HG03045 (cell line): ENCODE measurements at regions not wholly inside any gene's neighbourhood (a gene's known extent, or its start where the extent isn't known, plus 50 kb on each side); places are given as distances from the start of the nearest gene placed in this dataset.
"Not testable (repeated sequence)": the region's sequence is repeated elsewhere in the genome, so short reads cannot be mapped to it uniquely, and the experiment has no call there.

Experiments
- ATAC-seq: cut with Tn5 transposase; IDR thresholded peaks from one replicate; pipeline ENCODE4 v1.9.1; 2021; ENCODE audit warnings: mild to moderate bottlenecking, moderate library complexity; ENCODE audit not compliant: unreplicated experiment

GRCh38 chr6:25150863-25151262 is 128.3 kb upstream of the CARMIL1 start:
- no peak for ATAC-seq

DNA sequence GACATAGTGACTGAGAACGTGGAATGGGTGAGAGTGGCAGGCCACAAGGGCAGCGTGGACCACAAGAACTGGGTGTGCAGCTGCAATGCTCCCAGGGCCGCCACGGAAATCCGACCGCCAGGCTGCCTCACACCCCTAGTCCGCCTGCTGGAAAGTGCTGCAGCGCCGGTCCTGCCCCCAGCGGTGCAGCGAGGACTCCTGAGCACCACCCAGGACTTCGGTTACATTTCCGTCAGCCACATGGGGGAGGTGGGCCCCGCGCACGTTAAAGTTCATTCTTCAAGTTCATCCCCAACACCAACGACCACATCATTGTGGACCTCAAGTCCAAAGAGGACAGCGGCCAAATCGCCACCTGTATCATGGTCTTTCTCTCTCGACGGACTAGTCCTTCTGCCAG is 126.1 kb upstream of the CARMIL1 start:
- ATAC-seq: no peak

GRCh38 chr6:25154034-25154596 is 125.1 kb upstream of the CARMIL1 start:
- no peak for ATAC-seq

GRCh38 chr6:25155211-25155610 is 124.0 kb upstream of the CARMIL1 start:
- no peak for ATAC-seq

DNA sequence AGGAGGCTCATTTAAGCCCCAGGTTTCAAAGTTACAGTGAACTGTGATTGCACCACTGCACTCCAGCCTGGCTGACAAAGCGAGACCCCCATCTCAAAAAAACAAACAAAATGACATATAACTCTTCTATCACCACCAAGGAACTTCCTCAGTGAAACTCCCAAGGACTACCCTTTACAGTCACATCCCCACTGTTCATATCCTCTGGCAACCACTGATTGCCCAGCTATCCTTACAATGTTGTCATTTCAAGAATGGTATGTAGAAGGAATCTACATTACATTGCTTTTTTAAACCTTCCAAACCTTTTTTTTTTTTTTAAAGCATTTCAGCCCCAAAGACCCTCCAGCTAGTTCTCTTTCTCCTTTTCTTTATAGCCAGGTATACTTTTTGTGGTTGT is 123.1 kb upstream of the CARMIL1 start:
- no peak for ATAC-seq

GRCh38 chr6:25157183-25157582 is 122.0 kb upstream of the CARMIL1 start:
- no peak for ATAC-seq

DNA sequence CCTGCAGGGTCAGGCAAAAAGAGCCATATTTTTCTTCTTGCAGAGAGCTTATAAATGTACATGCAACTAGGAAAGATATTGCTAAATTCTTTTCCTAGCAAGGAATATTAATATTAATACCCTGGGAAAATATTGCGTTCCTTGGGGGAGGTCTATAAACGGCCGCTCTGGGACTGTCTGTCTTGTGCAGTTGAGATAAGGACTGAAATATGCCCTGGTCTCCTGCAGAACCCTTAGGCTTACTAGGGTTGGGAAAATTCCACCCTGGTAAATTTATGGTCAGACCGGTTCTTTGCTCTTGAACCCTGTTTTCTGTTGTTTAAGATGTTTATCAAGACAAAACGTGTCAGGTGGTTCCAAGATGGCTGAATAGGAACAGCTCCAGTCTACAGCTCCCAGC is 121.3 kb upstream of the CARMIL1 start:
- ATAC-seq: no peak

DNA sequence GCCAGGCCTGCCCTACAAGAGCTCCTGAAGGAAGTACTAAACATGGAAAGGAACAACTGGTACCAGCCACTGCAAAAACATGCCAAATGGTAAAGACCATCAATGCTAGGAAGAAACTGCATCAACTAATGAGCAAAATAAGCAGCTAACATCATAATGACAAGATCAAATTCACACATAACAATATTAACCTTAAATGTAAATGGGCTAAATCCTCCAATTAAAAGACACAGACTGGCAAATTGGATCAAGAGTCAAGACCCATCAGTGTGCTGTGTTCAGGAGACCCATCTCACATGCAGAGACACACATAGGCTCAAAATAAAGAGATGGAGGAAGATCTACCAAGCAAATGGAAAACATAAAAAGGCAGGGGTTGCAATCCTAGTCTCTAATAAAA is 119.0 kb upstream of the CARMIL1 start:
- ATAC-seq: not testable (repeated sequence)

DNA sequence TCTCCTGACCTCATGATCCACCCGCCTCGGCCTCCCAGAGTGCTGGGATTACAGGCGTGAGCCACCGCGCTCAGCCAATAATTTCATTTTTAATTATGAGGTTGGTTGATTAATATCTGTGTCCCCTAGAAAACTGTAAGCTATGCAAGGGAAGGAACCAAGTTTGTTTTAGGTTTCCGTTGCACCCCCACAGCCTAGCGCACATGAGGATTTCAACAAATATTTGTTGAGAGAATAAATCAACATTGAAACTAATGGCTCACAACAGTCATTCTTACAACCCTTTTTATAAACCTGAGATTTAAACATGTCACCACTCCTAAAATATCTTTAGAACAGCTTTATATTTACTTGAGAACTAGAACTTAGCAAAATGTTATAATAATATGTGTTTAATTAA is 114.0 kb upstream of the CARMIL1 start:
- ATAC-seq: no peak

- no peak for ATAC-seq
Observed at GRCh38 chr6:25165800-25166199, 113.4 kb upstream of the CARMIL1 start.

GRCh38 chr6:25166955-25167748 is 112.0 kb upstream of the CARMIL1 start:
- ATAC-seq: no peak

- no peak for ATAC-seq
Observed at GRCh38 chr6:25167961-25168360, 111.2 kb upstream of the CARMIL1 start.

GRCh38 chr6:25168637-25169036 is 110.5 kb upstream of the CARMIL1 start:
- no peak for ATAC-seq

GRCh38 chr6:25169553-25169952 is 109.6 kb upstream of the CARMIL1 start:
- no peak for ATAC-seq

- no peak for ATAC-seq
Observed at GRCh38 chr6:25169961-25170360, 109.2 kb upstream of the CARMIL1 start.

DNA sequence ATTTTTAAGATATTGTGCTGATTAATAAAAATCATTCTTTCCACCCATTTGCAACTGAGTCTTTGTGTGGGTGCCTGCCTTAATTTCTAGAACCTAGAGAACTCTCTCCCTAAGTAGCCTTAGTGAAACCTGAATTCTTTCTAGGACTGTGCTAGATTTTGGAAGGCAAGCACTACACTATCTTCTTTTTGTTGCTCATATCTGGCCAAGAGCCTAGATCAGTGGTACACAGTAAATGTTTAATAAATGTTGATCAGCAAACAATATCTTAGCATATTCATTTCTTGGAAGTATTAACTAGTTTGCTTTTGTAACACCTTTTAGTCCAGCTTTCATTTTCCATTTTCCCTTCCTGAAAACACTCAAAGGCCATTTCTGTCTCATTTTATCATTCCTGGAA is 108.5 kb upstream of the CARMIL1 start:
- ATAC-seq: no peak

DNA sequence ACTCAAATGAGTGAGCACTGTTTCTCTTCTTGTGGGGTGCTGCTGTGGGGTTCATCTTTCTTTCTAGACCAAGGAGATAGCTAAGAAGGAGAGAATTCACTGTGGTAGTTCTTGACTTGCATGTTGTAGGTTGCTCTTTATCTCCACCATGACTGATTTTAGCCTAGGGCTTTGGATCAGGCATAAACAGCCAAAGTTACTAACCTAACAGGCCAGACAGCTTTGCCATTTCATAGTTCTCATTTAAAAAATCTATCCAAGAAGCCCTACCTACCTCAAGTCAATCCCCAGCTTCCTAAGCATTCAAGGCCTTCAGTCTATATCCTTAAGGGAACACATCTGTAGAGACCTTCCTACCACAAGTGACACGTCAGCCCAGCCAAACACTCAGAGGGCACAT is 107.9 kb upstream of the CARMIL1 start:
- no peak for ATAC-seq

DNA sequence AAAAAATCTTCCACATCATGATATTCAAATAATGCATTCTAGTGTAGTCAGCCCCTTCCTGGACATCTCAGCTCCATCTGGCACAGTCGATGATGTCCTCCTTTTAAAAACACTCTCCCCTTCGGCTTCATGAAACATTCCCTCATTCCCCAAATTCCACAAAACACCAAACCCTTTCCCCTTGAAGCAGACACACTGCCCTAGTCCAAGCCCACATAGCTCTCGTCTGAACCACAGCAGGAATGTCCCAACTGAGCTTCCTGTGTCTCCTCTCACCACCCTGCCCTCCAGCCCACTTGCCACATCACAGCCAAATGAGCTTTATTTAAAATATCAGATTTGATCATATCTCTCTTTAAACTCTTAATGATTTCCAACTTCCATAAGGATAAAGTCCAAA is 106.4 kb upstream of the CARMIL1 start:
- ATAC-seq: no peak

DNA sequence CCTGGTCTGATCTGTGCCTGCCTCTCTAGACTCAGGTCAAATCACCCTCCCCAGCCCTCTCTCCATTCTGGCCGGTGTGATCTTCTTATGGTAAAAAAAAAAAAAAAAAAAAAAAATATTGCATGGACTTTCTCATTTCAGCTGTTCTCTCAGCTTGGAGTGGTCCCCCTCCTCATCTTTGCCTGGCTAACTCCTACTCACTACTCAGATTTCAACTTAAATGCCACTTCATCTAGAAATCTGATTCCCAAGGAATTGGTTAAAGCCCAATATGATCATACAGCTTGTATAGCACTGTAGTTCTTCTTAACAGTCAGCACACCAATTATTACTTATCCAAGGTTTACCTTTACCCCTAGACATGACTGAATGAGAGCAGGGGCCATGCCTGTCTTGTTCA is 105.9 kb upstream of the CARMIL1 start:
- no peak for ATAC-seq

DNA sequence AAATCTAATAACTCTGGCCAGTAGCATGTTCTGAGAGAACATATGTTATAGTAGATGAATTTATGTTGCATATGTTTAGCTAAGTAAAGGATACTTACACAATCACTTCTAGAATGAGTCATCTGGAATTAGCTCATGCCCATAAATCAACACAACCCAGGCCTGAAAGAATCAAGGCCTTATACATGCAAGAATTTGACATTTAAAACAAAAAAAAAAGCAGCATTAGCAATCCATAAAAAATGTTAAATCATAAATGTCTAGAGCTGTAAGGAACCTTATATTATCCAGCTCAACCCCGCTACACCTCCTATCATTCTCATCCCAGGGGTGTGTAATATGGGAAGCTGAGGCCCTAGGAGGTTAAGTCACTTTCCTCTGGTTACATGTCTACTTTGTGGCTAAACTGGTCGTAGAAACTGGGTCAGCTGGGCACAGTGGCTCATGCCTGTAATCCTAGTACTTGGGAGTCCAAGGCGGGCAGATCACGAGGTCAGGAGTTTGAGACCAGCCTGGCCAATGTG is 105.2 kb upstream of the CARMIL1 start:
- no peak for ATAC-seq

GRCh38 chr6:25174678-25175077 is 104.5 kb upstream of the CARMIL1 start:
- no peak for ATAC-seq

GRCh38 chr6:25175196-25175595 is 104.0 kb upstream of the CARMIL1 start:
- no peak for ATAC-seq

GRCh38 chr6:25175681-25176080 is 103.5 kb upstream of the CARMIL1 start:
- ATAC-seq: no peak
